Stimulated activated naive CD8-positive, alpha-beta T cell treated with anti-CD3 and anti-CD28 coated beads, Interleukin-15, Interleukin-2, amounts not matched to agents 100 U/mL and 50 U/mL, for 24 hours (primary cell): ENCODE measurements at regions not wholly inside any gene's neighbourhood (a gene's known extent, or its start where the extent isn't known, plus 50 kb on each side); places are given as distances from the start of the nearest gene placed in this dataset.

Experiments
- ATAC-seq: fragments of 150-1000 bp; cut with Tn5 transposase; one replicate; pipeline ENCODE4 v1.10.0; 2021
- DNase-seq: peaks from one replicate; pipeline ENCODE4 v3.0.0; 2021

DNA sequence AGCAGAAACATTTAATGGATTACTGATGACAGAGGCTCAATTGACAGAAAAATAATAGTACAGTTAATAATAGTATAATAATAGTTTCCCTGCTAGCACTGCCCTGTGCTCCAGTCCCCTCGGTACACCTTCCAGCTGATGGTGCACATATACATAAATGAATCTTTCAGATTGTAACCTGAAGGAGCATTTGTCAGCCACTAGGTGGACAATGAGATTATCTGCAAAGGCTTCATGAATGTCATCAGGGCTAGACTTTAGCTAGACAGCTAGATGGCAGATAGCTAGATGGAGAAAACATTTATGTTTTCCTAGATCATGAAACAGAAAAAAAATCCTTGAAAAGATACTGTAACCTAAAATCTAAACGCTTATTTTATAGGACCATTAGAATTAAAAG, 304.4 kb upstream of the SMC2 start:
- no peak for DNase-seq
- ATAC-seq: no peak

DNA sequence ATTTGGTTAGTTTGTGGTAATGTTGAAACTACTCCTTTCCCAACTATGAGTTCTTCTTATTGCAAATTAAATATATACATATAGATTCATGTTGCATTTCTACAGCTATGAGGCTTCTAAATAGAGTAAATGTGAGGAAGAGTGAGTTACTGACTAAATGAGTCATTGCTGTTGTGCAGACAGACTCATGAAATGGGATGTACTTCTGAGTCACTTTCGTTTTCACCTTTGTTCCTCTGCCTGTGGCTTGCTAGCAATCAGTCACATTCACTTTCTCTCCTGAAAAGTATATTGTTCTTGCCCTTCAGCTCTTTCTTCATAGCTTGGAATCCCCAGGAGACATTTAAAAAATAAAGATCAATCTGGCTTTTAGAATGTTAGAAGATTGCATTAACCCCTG, 295.5 kb upstream of the SMC2 start:
- ATAC-seq (peak; percentile 93), DNase-seq (no peak)

DNA sequence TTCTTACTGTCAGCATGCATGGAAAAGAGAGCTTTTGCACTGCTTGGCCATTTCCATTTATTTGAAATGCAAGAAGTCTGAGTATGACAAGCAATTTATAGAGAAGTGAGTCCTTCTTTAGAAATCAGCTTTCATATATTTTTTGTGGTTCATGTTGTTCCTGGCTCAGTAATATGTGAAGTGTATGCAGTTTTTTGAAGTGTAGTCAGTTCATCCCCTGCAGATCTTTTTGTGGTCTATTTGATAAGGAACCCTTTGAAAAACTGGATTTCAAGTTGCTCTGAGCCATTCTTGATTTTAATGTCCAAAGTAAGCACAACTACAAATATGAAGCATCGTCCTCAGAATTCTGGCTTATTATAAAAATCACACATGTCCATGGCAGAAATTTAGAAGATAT, 294.1 kb upstream of the SMC2 start:
- no peak for ATAC-seq
- DNase-seq: no peak

DNA sequence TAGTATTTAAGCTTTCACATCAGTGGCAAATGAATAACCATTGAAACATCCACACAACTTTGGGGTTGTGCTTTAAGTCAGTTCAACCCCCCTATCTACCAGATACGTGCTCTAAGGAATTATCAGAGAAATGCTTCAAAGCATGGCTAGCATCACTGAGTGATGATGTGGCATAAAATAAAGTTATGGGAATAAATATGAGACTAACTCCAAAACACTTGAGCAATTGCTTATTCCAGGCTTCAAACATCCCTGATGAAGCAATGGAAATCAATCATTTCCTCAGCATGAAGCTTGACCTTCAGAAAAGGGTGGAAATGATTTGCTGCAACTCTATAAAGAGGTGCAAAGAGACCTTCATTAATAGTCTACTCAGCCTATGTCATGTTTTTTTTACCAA, 292.0 kb upstream of the SMC2 start:
- no peak for ATAC-seq
- no peak for DNase-seq

DNA sequence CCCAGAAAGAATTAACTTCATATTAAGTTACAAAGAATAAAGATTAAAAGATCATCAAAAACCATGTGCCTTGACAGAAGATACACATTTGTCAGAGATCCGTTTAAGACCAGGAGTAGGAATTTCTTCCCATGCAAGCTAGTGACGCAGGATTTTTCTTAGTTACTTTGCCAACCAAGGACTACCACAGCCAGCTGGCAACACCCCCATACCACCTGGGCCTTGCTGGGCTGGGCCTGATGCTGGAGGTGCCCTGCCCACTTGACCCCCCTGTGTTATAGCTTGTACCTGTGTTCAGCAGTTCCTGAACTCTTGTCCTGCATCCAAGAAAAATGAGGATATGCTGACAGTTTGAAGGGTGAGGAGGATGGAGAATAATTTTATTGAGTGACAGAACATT, 290.9 kb upstream of the SMC2 start:
- DNase-seq (no peak), ATAC-seq (no peak)

DNA sequence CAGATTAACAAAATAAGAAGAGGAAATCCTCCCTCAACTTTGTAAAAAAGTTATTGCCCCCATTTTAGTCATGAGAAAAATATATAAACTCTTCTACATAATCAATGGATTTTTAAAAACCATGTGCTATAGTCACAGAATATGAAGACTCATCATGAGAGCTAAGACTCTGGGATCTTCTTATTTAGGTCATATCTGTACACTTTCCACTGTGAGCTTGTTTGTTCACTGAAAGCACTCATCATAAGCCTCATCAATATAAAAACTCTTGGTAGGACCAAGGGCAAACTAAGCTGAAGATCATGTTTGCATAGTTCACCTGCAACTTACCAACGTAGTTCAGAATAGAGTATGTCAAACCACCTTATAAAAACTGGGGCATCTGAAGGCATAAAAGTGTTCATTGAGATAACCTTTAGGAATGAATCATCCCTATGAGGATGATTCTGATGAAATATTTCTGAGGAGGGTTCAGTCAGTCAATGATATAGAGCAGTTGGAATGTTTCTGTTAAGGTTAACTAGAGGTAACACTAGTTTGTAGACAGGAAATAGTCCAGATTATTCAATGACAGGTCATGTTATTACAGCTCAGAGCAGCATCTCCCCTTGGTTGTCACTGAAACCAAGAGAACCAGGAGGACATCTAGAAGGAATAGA, 289.9 kb upstream of the SMC2 start:
- ATAC-seq (peak; percentile 36), DNase-seq (no peak)

DNA sequence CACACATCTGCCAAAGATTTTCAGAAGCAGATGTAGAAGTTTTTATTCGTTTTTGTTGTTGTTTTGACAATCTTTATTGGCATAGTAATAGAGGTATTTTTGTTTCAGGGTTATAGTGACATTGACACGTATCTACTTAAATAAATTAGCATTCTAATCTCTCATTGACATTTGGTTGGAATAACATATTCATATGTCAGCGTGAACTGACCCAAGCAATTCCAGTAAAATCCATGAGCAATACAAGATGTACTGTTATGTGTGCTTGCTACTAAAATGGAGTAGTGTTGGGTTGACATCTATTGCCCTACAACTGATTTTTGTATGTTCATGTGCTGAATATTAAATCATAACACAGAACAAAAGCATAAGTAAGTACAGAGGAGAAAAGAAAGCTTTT, 284.4 kb upstream of the SMC2 start:
- DNase-seq: no peak
- ATAC-seq: no peak

DNA sequence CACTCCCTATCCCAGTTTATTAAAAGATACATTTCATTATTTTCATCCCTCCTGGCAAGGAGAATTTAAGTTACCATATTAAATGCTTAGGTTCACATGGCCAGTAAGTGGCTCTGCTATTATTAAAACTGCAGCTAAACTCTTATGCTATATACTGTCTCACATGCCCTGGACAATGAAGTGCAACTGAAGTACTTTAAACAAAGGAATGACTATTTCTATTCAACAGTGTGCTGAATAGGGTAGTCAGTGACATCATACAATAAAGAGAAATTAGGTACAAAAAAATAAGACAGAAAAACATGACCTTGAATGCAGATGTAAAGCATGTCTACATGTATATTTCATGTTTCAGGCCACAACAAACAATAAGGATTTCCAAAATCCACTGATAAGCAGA, 282.6 kb upstream of the SMC2 start:
- DNase-seq (no peak), ATAC-seq (no peak)

DNA sequence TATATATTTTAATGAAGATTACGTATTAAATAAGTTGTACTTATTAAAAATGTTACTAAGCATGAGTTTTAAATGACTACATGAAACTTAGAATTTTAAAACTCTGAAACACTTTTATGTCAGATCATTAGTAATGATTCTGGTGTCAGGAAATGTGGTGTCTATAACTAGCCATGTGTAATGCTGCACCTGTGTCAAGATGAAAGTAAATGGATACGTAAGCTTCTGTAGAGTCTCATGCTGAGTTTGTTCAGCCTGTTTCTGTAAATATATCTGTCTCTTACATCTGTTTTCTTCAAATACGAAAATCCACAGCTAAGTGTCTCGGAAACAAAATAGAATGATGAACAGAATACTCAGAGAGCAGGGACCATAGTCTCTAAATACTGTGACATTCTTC, 278.0 kb upstream of the SMC2 start:
- DNase-seq: no peak
- ATAC-seq: no peak

DNA sequence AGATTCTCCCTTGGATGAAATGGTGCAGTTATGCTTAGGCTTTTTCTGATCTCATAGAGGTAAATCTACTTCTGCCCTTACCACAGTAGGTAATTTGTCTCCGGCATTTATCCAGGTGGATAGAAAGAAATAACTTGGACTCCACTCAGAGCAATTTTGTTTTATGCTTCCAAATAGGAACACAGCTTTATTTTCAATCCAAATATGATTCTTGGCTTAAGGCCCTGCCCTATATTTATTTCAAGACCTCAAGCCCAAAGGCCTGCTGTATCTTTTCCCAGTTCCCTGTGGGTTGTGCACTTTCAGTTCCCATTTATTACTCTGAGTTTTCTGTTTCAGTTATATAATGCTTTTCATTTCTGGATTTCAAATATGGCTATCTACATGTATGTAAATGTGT, 274.2 kb upstream of the SMC2 start:
- DNase-seq: no peak
- no peak for ATAC-seq

DNA sequence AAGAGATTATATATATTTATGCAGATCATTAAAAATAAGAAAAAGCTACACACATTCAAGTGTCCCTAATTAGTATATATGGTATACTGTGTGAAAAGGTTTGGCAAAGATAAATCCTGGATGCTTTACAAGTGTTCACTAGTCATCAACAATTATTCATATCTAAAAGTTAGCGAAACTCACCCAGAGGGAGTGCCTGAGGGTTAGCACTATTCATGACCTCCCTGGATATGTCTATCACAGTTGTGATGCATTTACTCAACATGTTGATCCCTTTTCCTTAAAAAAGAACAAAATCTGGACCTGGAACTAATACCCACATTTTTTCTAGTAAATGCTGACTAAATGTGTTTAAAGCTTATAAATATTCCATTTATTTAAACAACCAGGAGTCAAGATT, 273.0 kb upstream of the SMC2 start:
- ATAC-seq (no peak), DNase-seq (no peak)

DNA sequence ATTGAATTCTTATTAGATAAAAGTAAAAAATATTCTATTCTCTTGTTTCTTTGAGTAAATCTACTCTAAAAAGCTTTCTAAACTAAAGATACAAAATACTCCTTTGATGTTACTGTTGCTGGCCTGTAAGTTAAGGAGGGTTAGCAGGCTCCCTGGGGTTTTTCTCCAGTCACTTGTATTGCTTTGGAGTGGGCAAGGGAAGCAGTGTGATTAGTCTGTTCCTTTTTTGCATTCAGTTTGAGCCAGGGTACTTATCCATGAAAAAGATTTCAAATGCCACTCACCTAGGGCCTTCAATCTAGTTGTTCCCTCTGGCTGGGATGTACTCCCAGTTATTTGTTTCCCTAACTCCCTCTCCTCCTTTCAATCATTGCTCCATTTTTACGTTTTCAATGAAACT, 256.2 kb upstream of the SMC2 start:
- DNase-seq (no peak), ATAC-seq (no peak)

DNA sequence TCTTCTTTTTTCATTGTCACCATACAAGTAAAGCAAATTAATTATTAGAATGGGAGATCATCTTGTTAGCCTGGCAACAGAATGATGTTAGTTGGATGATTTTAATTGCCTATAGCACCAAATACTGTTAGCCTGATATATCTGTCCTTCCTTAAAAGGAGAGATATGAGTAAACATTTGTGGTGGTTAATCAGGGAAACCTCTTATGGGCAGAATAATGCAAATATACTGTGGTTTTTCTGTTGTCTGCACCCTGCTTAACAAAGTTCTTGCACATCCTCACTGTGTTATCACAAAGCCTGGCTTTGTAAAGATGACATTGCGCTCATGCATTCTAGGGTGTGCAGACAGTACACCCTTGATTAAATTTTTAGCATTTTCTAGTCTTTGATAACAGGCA, 254.9 kb upstream of the SMC2 start:
- ATAC-seq (no peak), DNase-seq (no peak)

DNA sequence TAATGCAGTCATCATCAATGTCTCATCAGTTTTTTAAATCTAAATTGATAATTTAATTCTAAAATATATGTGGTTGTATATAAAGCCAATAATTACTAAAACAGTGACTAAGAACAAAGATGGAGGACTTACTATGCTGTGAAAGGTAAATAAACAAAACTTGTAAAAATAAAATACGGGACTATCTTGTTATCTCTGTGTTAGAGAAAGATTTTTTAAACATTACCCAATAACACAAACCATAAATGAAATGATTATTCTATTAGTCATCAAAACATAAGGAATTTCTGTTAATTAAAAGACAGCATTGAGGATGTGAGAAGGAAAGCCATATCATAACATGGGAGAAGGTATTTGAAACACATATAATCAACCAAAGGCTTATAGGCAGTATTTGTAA, 226.2 kb upstream of the SMC2 start:
- DNase-seq: no peak
- ATAC-seq: no peak

DNA sequence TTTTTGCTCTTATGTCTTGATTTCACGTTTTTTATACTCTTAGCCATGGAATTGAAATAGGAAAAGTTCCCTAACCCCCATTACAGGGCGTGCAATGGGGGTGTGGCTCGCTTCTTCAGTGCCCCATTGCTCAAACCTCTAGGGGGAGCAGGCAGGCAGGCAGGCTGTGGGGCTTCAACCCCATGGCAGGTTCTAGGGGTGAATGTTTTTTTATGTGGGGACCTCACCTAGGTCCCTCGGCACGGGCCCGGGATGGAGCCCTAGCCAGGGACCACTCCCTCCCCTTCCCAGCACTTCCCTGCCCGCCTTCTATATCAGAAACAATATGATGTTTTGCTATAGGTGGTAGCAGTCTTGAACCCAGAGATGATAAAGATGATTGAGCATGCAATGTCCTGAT, 221.3 kb upstream of the SMC2 start:
- DNase-seq: no peak
- ATAC-seq: no peak

DNA sequence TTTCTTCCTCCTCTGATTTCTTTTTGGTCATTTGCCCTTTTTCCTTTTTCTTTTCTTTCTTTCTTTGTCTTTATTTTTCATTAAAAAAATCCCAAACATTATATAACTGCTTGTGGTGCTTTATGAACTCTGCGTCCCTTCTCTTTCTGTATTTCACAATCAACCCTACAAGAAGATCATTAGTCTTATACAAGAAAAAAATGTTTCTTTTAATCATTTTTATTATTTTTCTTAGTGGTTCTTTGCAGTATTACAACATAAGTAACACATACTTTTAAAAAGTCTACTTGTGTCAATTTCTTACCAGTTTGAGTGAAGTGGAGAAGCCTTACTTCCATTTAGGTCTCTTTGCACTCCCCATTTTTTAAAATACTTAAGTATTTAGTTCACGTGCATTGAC, 212.7 kb upstream of the SMC2 start:
- DNase-seq: no peak
- no peak for ATAC-seq

DNA sequence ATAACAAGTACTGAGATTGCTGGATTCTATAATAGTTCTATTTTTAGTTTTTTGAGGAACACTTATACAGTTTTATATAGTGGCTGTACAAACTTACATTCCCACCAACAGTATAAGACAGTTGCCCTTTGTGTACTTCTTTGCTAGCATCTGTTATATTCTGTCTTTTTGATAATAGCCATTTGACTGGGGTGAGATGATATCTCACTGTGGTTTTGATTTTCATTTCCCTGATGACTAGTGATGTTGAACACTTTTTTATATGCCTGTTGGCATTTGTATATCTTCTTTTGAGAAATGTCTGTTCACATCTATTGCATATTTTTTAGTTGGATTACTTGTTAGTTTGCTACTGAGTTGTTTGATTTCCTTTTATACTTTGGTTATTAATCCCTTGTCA, 204.1 kb upstream of the SMC2 start:
- DNase-seq: no peak

DNA sequence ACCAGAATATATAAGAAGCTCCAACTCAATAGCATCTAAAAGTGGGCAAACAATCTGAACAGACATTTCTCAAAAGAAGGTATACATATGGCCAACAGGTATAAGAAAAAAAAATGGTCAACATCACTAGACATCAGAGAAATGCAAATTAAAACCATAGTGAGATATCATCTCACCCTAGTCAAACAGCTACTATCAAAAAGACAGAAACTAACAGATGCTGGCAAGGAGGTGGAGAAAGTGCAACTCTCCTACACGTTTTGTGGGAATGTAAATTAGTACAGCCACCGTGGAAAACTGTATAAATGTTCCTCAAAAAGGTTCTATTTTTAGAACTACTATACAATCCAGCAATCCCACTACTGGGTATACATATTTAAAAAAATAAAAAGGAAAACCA, 199.9 kb upstream of the SMC2 start:
- no peak for DNase-seq
- ATAC-seq: no peak

More for the DNA sequence above, 204.1 kb upstream of the SMC2 start:
- ATAC-seq: no peak

DNA sequence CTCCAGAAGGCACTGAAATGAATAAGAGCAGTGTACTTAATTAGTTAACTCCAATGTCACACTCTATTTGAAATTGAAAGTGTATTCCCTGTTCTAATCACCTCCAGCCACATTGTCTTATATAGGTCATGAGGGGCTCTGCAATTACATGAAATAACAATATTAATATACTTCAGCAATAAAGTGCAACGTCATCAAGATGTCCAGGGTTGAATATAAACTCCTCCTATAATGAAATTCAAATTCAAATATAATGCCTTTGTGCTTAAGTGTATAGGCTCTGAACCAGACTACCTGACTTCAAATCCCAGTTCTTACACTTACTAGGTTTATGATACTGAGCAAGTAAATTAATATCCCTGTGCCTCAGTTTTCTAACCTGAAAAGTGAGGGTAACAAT, 195.6 kb upstream of the SMC2 start:
- no peak for DNase-seq
- no peak for ATAC-seq

DNA sequence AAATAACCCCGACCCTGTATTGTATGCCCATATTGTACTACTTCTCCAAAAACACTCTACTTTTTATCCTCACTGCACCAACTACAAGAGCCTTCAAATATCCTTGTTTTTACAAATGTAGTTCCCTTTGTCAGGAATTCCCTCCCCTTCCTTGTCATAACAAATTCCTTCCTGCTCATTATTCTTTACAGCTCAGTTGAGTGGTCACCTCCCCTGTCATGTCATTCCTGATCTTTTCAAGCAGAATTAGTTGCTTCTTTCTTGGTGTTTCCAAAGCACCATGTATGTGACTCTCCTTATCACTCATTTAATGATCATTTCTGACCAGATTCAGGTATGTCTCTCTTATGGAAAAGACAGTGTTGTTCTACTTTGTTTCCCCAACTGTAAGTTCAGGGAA, 194.2 kb upstream of the SMC2 start:
- ATAC-seq: no peak
- no peak for DNase-seq

DNA sequence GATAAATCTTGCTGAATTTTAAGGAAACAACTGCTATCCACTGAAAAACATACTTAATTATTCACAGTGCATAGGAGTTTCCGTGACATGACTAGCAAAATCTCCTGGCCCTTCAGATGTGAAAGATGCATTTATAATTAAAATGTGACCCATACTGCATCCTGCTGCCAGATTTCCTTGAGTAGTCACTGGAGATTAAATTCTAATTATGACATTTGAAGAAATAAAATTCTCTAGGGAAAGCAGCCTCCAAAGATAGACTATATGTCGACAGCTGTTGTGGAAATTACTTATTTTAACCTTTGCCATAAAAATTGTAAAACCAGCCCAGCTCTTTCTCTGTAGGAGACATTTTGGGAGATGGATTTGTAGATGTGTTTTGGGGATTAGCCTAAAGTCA, 193.6 kb upstream of the SMC2 start:
- DNase-seq: no peak
- ATAC-seq: no peak

DNA sequence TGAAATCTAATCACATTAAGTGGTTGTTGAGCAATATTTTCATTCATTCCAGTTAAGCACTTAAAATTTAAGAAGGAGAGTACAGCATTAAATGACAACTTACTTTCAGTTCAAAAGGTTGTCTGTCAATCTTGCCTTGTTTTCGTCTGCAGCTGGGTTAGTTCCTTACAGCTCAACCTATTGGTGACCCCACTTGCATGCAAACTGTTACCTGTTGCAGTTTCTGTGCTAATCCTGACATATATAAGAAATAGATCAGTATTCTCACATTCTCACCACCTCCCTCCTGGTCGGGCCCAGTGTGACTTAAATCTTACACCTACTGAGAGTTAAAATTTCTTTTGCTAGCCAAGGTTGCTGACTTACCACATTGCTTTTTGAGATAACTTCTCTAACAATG, 191.8 kb upstream of the SMC2 start:
- DNase-seq (no peak), ATAC-seq (no peak)

DNA sequence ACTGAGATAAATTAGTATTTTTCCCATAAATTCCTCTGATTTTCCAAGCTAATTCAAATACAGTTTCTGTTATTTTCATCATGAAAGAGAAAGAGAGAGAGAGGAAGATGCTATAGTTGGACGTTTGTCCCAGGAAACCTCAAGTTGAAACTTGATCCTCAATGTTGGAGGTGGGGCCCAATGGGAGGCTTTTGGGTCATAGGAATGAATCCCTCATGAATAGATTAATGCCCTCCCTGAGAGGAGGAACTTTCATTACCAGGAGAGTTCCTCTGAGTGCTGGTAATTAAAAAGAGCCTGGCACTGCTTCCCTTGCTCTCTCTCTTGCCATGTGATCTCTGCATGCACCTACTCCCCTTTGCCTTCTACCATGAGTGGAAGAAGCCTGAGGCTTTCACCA, 189.9 kb upstream of the SMC2 start:
- DNase-seq (no peak), ATAC-seq (no peak)

DNA sequence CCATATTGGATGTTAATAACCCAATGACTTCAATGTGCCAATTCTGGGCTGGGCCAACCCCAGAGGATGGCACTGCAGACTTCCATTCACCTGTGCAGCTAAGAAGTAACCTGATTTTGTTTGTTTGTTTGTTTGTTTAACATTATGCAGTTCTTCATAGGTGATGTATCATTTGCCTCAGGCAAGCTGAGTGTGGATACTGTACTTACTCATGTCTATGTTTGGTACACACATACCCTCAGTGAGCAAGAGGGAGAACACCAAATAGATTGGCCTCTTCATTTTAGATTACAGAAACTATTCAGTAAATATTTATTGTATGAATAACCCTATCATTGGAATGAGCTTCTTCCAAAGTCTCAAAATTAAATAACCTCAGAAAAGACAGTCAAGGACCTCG, 180.2 kb upstream of the SMC2 start:
- DNase-seq (no peak), ATAC-seq (no peak)

DNA sequence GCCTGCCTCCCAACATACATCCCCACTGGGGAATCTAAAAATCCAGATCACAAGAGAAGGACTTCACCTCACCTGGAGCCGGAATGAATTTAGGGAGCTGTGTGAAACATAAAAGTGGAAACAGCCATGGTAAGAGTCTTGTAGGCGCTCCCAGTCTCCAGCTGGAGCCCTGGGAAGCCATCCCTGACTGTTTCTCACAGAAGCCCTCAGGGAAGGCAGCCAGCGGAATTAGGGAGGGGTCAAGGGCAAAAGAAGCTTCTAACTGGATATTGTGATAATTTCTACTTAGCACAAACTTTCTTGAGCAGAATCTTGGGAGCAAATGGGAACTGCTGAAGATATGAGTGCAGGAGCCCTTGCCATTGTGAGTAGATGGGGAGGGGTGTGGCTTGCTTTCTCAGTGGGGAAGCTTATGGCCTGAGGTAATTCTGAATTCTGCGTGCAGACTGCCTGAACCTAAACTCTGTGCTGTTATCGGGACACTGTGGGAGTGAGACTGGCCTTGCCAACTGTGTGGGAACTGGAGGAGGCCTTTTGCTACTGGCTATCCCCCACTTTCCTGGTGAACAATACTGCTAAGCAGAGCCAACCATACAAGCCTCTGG, 174.4 kb upstream of the SMC2 start:
- ATAC-seq (no peak), DNase-seq (no peak)
